Liver (tissue), 3 donors: ENCODE measurements at regions not wholly inside any gene's neighbourhood (a gene's known extent, or its start where the extent isn't known, plus 50 kb on each side); places are given as distances from the start of the nearest gene placed in this dataset.

ENCODE experiments used
- CTCF ChIP-seq: fragments of 150-350 bp; IDR thresholded peaks from 2 replicates; pipeline ENCODE4 v1.5.1; 2017; ENCODE audit warnings: improper control_type of control experiment, low read depth, low read length; ENCODE audit not compliant: missing input control
- EGR1 ChIP-seq, 2 donors: IDR thresholded peaks; 2 replicates each; pipeline ENCODE4 v1.6.1; 2016 to 2018; ENCODE audit warnings: antibody characterized with exemption in 2 of 2, low read depth in 2 of 2
- FOXA1 ChIP-seq: IDR thresholded peaks from 2 replicates; pipeline ENCODE4 v1.6.1; 2016; ENCODE audit warnings: antibody characterized with exemption
- GABPA ChIP-seq, 2 donors: IDR thresholded peaks in 1 of 2; conservative IDR thresholded peaks in 1 of 2; 2 replicates each; pipeline ENCODE4 v1.6.1; 2016; ENCODE audit warnings: antibody characterized with exemption in 2 of 2, mild to moderate bottlenecking in 1 of 2, moderate library complexity in 1 of 2
- HNF4G ChIP-seq: IDR thresholded peaks from 2 replicates; pipeline ENCODE4 v1.6.1; 2016; ENCODE audit warnings: antibody characterized with exemption
- MAX ChIP-seq: IDR thresholded peaks from 2 replicates; pipeline ENCODE4 v1.6.1; 2016; ENCODE audit warnings: antibody characterized with exemption
- RAD21 ChIP-seq, 2 donors: IDR thresholded peaks; 2 replicates each; pipeline ENCODE4 v1.6.1; 2016; ENCODE audit warnings: antibody characterized with exemption in 2 of 2, mild to moderate bottlenecking in 2 of 2
- RXRA ChIP-seq, 2 donors: IDR thresholded peaks; 2 replicates each; pipeline ENCODE4 v1.6.1; 2017 to 2018; ENCODE audit warnings: antibody characterized with exemption in 2 of 2, mild to moderate bottlenecking in 1 of 2
- SP1 ChIP-seq: IDR thresholded peaks from 2 replicates; pipeline ENCODE4 v1.6.1; 2018; ENCODE audit warnings: antibody characterized with exemption, mild to moderate bottlenecking
- TAF1 ChIP-seq: conservative IDR thresholded peaks from 2 replicates; pipeline ENCODE4 v1.6.1; 2016; ENCODE audit warnings: antibody characterized with exemption, mild to moderate bottlenecking
- YY1 ChIP-seq: IDR thresholded peaks from 2 replicates; pipeline ENCODE4 v1.6.1; 2016; ENCODE audit warnings: antibody characterized with exemption, mild to moderate bottlenecking
- ZBTB33 ChIP-seq: IDR thresholded peaks from 2 replicates; pipeline ENCODE4 v1.6.1; 2016; ENCODE audit warnings: antibody characterized with exemption
- TF ChIP-seq, protein P1 (sequence below): IDR thresholded peaks from 2 replicates; pipeline ENCODE4 v1.6.1; 2016; ENCODE audit warnings: antibody characterized with exemption, mild to moderate bottlenecking
- TF ChIP-seq, protein P2 (sequence below): IDR thresholded peaks from 2 replicates; pipeline ENCODE4 v1.6.1; 2016; ENCODE audit warnings: antibody characterized with exemption
- donor health status: healthy.
- donor health status: healthy.

DNA sequence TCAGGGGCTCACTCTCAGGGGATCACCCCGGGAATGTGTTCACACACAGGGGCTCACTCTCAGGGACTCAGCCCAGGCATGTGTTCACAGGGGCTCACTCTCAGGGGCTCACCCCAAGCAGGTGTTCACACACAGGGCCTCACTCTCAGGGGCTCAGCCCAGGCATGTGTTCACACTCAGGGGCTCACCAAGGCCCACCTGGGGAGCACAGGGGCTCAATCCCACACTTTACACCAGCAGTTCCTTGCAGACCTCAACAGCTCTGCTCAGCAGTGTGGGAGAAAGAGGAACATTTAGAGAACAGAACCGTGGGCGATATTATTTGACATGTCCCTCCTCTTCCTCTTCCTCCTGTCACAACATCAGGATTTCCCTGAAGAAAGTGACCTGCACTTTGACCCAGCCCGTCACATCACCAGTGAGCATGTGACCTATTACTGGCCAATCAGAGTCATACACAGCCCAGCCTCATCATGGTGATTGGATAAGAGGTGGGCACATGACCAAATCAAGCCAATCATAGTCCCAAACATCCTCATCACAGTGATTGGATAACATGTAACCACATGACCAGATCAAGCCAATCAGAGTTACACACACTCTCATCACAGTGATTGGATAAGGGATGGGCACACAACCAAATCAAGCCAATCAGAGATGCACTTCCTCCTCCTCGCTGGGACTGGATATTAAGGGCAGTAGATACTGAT lies 359.4 kb upstream of the SFSWAP start:
- TF ChIP-seq TAF1: no peak
- no peak for TF ChIP-seq CTCF
- no peak for TF ChIP-seq SP1
- no peak for TF ChIP-seq GABPA (IDR thresholded peaks at IDR 0.05 in 1 of 2, conservative IDR thresholded peaks at IDR 0.05 in 1 of 2)
- TF ChIP-seq ZBTB33: no peak
- TF ChIP-seq, protein P1, sequence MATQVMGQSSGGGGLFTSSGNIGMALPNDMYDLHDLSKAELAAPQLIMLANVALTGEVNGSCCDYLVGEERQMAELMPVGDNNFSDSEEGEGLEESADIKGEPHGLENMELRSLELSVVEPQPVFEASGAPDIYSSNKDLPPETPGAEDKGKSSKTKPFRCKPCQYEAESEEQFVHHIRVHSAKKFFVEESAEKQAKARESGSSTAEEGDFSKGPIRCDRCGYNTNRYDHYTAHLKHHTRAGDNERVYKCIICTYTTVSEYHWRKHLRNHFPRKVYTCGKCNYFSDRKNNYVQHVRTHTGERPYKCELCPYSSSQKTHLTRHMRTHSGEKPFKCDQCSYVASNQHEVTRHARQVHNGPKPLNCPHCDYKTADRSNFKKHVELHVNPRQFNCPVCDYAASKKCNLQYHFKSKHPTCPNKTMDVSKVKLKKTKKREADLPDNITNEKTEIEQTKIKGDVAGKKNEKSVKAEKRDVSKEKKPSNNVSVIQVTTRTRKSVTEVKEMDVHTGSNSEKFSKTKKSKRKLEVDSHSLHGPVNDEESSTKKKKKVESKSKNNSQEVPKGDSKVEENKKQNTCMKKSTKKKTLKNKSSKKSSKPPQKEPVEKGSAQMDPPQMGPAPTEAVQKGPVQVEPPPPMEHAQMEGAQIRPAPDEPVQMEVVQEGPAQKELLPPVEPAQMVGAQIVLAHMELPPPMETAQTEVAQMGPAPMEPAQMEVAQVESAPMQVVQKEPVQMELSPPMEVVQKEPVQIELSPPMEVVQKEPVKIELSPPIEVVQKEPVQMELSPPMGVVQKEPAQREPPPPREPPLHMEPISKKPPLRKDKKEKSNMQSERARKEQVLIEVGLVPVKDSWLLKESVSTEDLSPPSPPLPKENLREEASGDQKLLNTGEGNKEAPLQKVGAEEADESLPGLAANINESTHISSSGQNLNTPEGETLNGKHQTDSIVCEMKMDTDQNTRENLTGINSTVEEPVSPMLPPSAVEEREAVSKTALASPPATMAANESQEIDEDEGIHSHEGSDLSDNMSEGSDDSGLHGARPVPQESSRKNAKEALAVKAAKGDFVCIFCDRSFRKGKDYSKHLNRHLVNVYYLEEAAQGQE: no peak
- TF ChIP-seq MAX: no peak
- no peak for TF ChIP-seq HNF4G
- no peak for TF ChIP-seq EGR1 (IDR thresholded peaks at IDR 0.05; ENCODE audit: low read depth in 2 of 2)
- TF ChIP-seq RXRA (IDR thresholded peaks at IDR 0.05): no peak
- no peak for TF ChIP-seq RAD21 (IDR thresholded peaks at IDR 0.05)
- TF ChIP-seq FOXA1: no peak
- TF ChIP-seq, protein P2, sequence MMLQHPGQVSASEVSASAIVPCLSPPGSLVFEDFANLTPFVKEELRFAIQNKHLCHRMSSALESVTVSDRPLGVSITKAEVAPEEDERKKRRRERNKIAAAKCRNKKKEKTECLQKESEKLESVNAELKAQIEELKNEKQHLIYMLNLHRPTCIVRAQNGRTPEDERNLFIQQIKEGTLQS: no peak
- no peak for TF ChIP-seq YY1
